CD8-positive, alpha-beta memory T cell (primary cell): ENCODE measurements at regions not wholly inside any gene's neighbourhood (a gene's known extent, or its start where the extent isn't known, plus 50 kb on each side); places are given as distances from the start of the nearest gene placed in this dataset.

Experiments
- CTCF ChIA-PET: fragments of 350-600 bp; sonication (Branson Sonifier 250); formaldehyde crosslinking; loops from one replicate; lab custom pipeline; 2021; ENCODE audit warnings: antibody characterized with exemption; lab: Charles Lee
- POLR2A ChIA-PET: fragments of 350-600 bp; sonication (Branson Sonifier 250); formaldehyde crosslinking; loops from one replicate; lab custom pipeline; 2021; ENCODE audit warnings: antibody characterized with exemption; lab: Charles Lee
- DNase-seq, 5 donors: peaks; one replicate each; pipeline versions ENCODE4 v3.0.0 to v3.0.0-alpha.2; 2020 to 2022; ENCODE audit warnings: mixed read lengths in 1 of 5
- H3K27ac ChIP-seq: one replicate; pipeline ENCODE4 v1.7.0; 2013; ENCODE audit warnings: low read depth, mild to moderate bottlenecking, low read length, moderate library complexity
- H3K27me3 ChIP-seq: 2 replicates; pipeline ENCODE4 v1.7.0; 2013; ENCODE audit warnings: low read length, mild to moderate bottlenecking; ENCODE audit not compliant: insufficient read depth, poor library complexity, severe bottlenecking
- H3K36me3 ChIP-seq: 2 replicates; pipeline ENCODE4 v1.7.0; 2013; ENCODE audit warnings: mild to moderate bottlenecking, low read length, moderate library complexity; ENCODE audit not compliant: insufficient read depth
- H3K4me1 ChIP-seq: 2 replicates; pipeline ENCODE4 v1.7.0; 2013; ENCODE audit warnings: mild to moderate bottlenecking, low read length, moderate library complexity; ENCODE audit not compliant: insufficient read depth
- H3K4me3 ChIP-seq: 2 replicates; pipeline ENCODE4 v1.7.0; 2013; ENCODE audit warnings: mild to moderate bottlenecking, low read length
- H3K9me3 ChIP-seq: 2 replicates; pipeline ENCODE4 v1.7.0; 2013; ENCODE audit warnings: mild to moderate bottlenecking, low read length
- H3K27ac Mint-ChIP-seq, 8 donors: one replicate each; pipeline ENCODE4 v1.8.0; 2020 to 2021; ENCODE audit warnings: mixed read lengths in 8 of 8, mild to moderate bottlenecking in 6 of 8, inconsistent platforms in 3 of 8, moderate library complexity in 3 of 8
- H3K27me3 Mint-ChIP-seq, 2 donors: one replicate each; pipeline ENCODE4 v1.8.0; 2020 to 2021; ENCODE audit warnings: mixed read lengths in 2 of 2, mild to moderate bottlenecking in 1 of 2, moderate library complexity in 1 of 2
- H3K36me3 Mint-ChIP-seq, 3 donors: one replicate each; pipeline ENCODE4 v1.8.0; 2020 to 2021; ENCODE audit warnings: mixed read lengths in 3 of 3, inconsistent platforms in 1 of 3, mild to moderate bottlenecking in 1 of 3
- H3K4me1 Mint-ChIP-seq, 3 donors: one replicate each; pipeline ENCODE4 v1.8.0; 2020 to 2021; ENCODE audit warnings: mixed read lengths in 3 of 3, inconsistent platforms in 1 of 3, mild to moderate bottlenecking in 1 of 3
- H3K4me3 Mint-ChIP-seq, 7 donors: one replicate each; pipeline ENCODE4 v1.8.0; 2020 to 2021; ENCODE audit warnings: mixed read lengths in 7 of 7, mild to moderate bottlenecking in 6 of 7, moderate library complexity in 4 of 7, inconsistent platforms in 2 of 7
- H3K9me3 Mint-ChIP-seq, 5 donors: one replicate each; pipeline ENCODE4 v1.8.0; 2020 to 2022; ENCODE audit warnings: mixed read lengths in 5 of 5, mild to moderate bottlenecking in 3 of 5, moderate library complexity in 2 of 5, inconsistent platforms in 1 of 5

DNA sequence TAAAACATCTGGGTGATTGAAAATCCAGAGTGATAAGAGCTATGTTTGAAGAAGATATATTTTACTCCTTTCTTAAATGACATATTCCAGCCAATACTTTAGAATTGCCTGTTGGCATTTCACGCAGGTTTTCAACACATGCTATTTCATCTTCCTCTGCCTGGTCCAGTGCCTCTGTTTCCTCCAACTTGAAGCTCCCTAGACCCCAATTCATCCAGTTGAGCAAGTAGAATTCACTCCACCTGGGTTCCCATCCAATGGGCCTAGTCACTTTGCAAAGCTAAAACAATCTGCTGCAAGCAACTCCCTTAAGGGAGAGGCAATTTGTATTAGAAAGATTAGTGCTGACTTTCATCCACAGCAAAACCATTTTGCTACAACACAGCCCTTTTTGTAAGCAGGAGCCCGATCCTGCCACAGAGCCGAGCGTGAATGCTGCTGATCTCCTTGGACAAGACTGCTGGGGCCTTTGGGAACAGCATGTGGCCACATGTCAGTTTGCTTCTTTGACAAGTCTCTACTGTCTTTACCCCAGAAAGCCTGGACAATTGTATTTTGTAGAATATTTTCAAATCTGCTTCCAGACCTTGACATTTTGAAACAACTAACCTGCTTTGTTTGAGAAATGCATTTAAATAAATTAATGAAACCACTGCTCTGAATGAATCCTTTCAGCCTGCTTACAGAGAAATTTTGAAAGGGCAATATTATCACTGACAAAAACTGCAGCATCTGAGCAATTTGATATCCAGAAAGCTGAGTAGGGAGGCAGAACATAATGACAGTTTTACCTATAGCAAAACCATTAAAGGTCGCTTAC, 259.1 kb downstream of the TDRD15 start:
- Histone ChIP-seq H3K27me3 (no peaks in the 10 kb centered on the region), H3K4me1 (no peaks in the 10 kb centered on the region), H3K27ac (no peak overlapping the region), H3K36me3 (no peaks in the 10 kb centered on the region), H3K9me3 (no peaks in the 10 kb centered on the region), H3K4me3 (no peak overlapping the region)
- Mint-ChIP-seq H3K9me3 (peaks cover 0 to 8% (median 2%) of the 10 kb centered on the region in 5 donors), H3K27ac (no peak overlapping the region), H3K36me3 (no peaks in the 10 kb centered on the region), H3K4me3 (no peak overlapping the region), H3K4me1 (no peaks in the 10 kb centered on the region), H3K27me3 (no peaks in the 10 kb centered on the region)
- no peak for DNase-seq
- ChIA-PET POLR2A (no interaction called here), CTCF (no interaction called here)

DNA sequence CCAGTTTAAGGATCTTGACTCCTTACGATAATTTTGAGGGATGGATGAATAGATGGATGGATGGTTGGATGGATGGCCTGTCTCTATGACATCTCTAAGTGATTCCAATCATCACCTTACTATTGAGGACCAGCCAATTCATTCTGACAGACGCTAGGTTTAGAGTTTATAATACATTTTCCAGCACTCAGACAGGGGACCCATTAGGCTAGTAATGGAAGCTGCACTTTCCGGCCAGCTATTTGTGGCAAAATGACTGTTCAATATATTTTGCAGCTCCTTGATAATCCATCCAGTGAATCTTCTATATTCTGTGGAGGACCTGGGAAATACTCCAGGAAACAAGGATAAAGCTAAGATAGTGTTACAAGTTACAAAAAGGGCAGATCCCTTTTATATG, 262.9 kb downstream of the TDRD15 start:
- no peaks in the 10 kb centered on the region for H3K9me3 ChIP-seq
- H3K27me3 Mint-ChIP-seq, result no peaks in the 10 kb centered on the region
- H3K36me3 ChIP-seq, result no peaks in the 10 kb centered on the region
- H3K27me3 ChIP-seq, result no peaks in the 10 kb centered on the region
- ChIA-PET CTCF (no interaction called here), POLR2A (no interaction called here)
- no peak overlapping the region for H3K4me3 ChIP-seq
- H3K4me1 ChIP-seq, result no peaks in the 10 kb centered on the region
- peaks cover 0 to 8% (median 3%) of the 10 kb centered on the region in 5 donors for H3K9me3 Mint-ChIP-seq
- no peak for DNase-seq
- H3K4me3 Mint-ChIP-seq, result no peak overlapping the region
- H3K4me1 Mint-ChIP-seq, result no peaks in the 10 kb centered on the region
- H3K36me3 Mint-ChIP-seq, result no peaks in the 10 kb centered on the region
- H3K27ac Mint-ChIP-seq, result no peak overlapping the region
- H3K27ac ChIP-seq, result no peak overlapping the region

DNA sequence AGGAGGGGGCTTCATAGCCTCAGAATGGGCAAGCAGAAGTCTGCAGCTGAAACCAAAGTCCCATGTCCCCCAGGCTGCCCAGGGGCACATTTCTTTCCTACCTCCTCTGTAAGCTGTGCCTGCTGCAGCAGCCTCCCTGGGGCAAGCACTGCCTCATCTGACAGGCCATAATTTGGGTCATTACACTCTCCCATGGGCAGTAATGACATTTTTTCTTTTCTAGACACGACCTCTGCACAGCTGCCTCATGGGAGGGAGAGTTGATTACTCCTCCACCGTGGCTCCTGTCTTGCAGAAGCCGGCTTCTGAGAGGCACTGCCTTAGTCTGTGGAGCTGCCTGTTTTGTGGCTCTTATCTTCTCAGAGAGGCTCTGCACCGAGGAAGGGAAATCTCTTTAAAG, 268.9 kb downstream of the TDRD15 start:
- DNase-seq, result no peak
- no peaks in the 10 kb centered on the region for H3K27me3 Mint-ChIP-seq
- no peaks in the 10 kb centered on the region for H3K4me1 Mint-ChIP-seq
- H3K9me3 ChIP-seq, result no peaks in the 10 kb centered on the region
- no peak overlapping the region for H3K27ac Mint-ChIP-seq
- no peak overlapping the region for H3K4me3 ChIP-seq
- no peaks in the 10 kb centered on the region for H3K36me3 Mint-ChIP-seq
- no peaks in the 10 kb centered on the region for H3K4me1 ChIP-seq
- ChIA-PET CTCF (no interaction called here), POLR2A (no interaction called here)
- no peaks in the 10 kb centered on the region for H3K27me3 ChIP-seq
- no peak overlapping the region for H3K4me3 Mint-ChIP-seq
- H3K9me3 Mint-ChIP-seq, result peaks cover 0 to 8% (median 4%) of the 10 kb centered on the region in 5 donors
- no peak overlapping the region for H3K27ac ChIP-seq
- H3K36me3 ChIP-seq, result no peaks in the 10 kb centered on the region

DNA sequence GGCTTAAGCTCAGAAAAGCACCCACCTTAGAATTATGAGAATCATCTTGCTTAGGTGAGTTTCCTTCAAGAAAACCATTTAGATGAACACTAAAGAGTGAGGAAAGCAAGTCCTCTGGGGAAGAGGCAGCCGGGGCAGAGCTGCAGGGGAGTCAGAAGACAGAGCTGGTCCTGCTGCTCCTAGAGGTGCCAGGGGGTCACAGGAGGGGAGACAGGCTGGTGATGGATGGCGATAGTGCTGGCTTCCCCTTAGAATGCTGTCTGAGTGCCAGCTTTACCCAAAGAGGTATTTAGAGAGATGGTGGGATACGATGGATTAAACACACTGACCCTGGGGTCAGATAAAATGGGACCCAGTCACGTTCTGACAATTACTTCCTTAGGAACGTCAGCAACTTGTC, 269.4 kb downstream of the TDRD15 start:
- Mint-ChIP-seq H3K36me3 (no peaks in the 10 kb centered on the region), H3K4me3 (no peak overlapping the region), H3K4me1 (no peaks in the 10 kb centered on the region), H3K9me3 (peaks cover 0 to 7% (median 3%) of the 10 kb centered on the region in 5 donors), H3K27me3 (no peaks in the 10 kb centered on the region), H3K27ac (no peak overlapping the region)
- Histone ChIP-seq H3K4me1 (no peaks in the 10 kb centered on the region), H3K9me3 (no peaks in the 10 kb centered on the region), H3K36me3 (no peaks in the 10 kb centered on the region), H3K27me3 (no peaks in the 10 kb centered on the region), H3K27ac (no peak overlapping the region), H3K4me3 (no peak overlapping the region)
- ChIA-PET CTCF (no interaction called here), POLR2A (no interaction called here)
- DNase-seq, result no peak

DNA sequence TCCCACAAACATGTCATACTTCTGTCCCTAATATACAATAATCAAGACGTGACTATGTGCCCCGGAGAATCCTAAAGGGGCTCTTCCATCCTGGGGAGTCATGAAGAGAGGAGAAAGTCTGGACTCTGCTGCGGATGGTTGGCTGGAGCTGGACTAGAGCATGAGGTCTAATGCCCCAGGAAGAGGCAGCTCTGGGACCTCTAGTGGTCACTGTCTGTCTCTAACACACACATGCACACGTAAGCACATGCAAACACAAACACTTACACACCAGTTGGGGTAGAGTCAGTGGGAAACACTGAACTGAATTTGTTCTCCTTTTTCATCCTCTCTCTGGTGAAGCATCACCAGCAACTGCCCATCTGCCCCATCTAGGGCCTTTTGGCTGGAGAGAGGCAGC, 271.6 kb downstream of the TDRD15 start:
- Histone ChIP-seq H3K9me3 (no peaks in the 10 kb centered on the region), H3K4me1 (no peaks in the 10 kb centered on the region), H3K27ac (no peak overlapping the region), H3K36me3 (no peaks in the 10 kb centered on the region), H3K4me3 (no peak overlapping the region), H3K27me3 (no peaks in the 10 kb centered on the region)
- no peak overlapping the region for H3K27ac Mint-ChIP-seq
- H3K27me3 Mint-ChIP-seq, result no peaks in the 10 kb centered on the region
- POLR2A ChIA-PET, result no interaction called here
- no peak for DNase-seq
- H3K9me3 Mint-ChIP-seq, result peaks cover 0 to 5% (median 0%) of the 10 kb centered on the region in 5 donors
- no peaks in the 10 kb centered on the region for H3K36me3 Mint-ChIP-seq
- CTCF ChIA-PET, result no interaction called here
- H3K4me3 Mint-ChIP-seq, result no peak overlapping the region
- no peaks in the 10 kb centered on the region for H3K4me1 Mint-ChIP-seq

DNA sequence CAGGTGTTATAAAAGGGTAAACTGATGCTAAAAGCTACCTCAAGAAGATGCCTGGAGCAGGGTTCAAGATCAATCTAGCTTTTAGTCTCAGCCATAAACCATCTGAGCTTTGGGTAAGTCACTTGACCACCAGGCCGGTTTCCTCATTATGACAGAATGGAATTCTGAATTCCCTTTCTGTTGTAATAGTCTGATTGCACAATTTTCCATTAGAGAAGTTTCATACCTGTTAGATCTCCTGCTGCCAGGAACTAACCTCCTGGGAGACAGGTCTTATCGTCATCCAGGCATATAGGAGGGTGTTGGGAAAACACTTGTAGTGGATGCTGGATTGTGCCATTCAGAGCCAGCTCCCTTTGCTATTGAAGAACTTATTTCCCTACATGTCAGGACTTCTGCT, 272.5 kb downstream of the TDRD15 start:
- no peak overlapping the region for H3K27ac ChIP-seq
- no peaks in the 10 kb centered on the region for H3K4me1 Mint-ChIP-seq
- H3K4me3 Mint-ChIP-seq, result no peak overlapping the region
- no peaks in the 10 kb centered on the region for H3K36me3 ChIP-seq
- ChIA-PET POLR2A (no interaction called here), CTCF (no interaction called here)
- DNase-seq, result no peak
- peaks cover 0 to 5% (median 0%) of the 10 kb centered on the region in 5 donors for H3K9me3 Mint-ChIP-seq
- H3K4me1 ChIP-seq, result no peaks in the 10 kb centered on the region
- H3K9me3 ChIP-seq, result no peaks in the 10 kb centered on the region
- H3K4me3 ChIP-seq, result no peak overlapping the region
- no peaks in the 10 kb centered on the region for H3K27me3 ChIP-seq
- no peak overlapping the region for H3K27ac Mint-ChIP-seq
- H3K27me3 Mint-ChIP-seq, result no peaks in the 10 kb centered on the region
- no peaks in the 10 kb centered on the region for H3K36me3 Mint-ChIP-seq

DNA sequence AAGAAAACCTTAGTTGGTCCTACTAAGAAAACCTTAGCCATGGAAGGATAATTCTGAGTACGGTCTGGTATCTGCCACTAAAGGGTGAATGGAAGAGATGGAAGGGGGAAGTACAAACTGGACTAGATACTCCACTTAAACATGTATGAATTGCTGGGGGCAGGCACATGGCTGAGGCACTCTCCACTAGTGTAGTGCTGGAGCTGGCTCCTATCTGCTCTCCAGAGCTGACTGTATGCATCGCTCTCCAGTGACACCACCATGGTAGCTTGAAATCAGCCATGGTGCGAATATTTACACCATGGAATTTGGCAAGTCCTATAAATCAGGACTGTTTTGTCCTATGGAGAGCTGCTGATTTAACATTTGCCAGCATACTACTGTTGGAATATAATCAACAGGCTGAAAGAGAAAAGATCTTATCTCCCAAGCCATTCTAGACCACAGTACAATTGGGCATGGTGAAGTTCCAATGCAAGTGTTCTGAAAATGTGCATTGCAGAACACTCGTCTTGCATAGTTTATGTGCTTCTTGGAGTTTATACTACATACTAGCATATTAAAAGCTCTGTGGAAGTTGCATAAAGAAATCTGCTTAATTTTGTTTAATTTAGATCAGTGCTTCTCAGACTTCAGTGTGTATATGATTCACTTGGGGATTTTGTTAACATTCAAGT, 277.4 kb downstream of the TDRD15 start:
- no peak for DNase-seq
- Histone ChIP-seq H3K27ac (no peak overlapping the region), H3K36me3 (no peaks in the 10 kb centered on the region), H3K9me3 (no peaks in the 10 kb centered on the region), H3K4me1 (no peaks in the 10 kb centered on the region), H3K4me3 (no peak overlapping the region), H3K27me3 (no peaks in the 10 kb centered on the region)
- Mint-ChIP-seq H3K27ac (no peak overlapping the region), H3K27me3 (no peaks in the 10 kb centered on the region), H3K9me3 (peaks cover 0 to 6% (median 0%) of the 10 kb centered on the region in 5 donors), H3K4me3 (no peak overlapping the region), H3K36me3 (no peaks in the 10 kb centered on the region), H3K4me1 (no peaks in the 10 kb centered on the region)
- POLR2A ChIA-PET, result no interaction called here
- CTCF ChIA-PET, result no interaction called here

DNA sequence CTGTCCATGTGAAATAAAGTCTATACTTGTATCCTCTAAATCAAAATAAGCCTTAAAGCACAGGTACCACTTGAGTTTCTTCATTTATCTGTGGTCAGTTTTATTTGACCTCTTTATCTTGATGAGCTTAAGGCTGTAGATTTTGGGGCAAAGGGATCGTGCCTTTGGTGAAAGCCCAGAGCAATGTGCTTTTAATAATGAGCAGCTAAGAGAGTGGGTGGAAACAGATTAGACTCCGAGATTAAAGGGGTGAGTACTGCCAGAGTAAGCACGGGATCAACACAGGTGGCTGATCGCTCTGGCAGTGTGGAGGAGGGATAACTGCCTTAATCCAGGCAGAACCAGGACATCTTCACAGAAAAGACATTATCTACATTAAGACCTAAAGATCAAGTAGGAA, 280.4 kb downstream of the TDRD15 start:
- Mint-ChIP-seq H3K27me3 (no peaks in the 10 kb centered on the region), H3K4me3 (no peak overlapping the region), H3K4me1 (no peaks in the 10 kb centered on the region), H3K27ac (no peak overlapping the region), H3K9me3 (peaks cover 0 to 4% (median 0%) of the 10 kb centered on the region in 5 donors), H3K36me3 (no peaks in the 10 kb centered on the region)
- Histone ChIP-seq H3K27me3 (no peaks in the 10 kb centered on the region), H3K9me3 (no peaks in the 10 kb centered on the region), H3K4me3 (no peak overlapping the region), H3K4me1 (no peaks in the 10 kb centered on the region), H3K27ac (no peak overlapping the region), H3K36me3 (no peaks in the 10 kb centered on the region)
- DNase-seq, result no peak
- CTCF ChIA-PET, result no interaction called here
- POLR2A ChIA-PET, result no interaction called here
